Hepatocyte (in vitro differentiated cells): ENCODE measurements at regions not wholly inside any gene's neighbourhood (a gene's known extent, or its start where the extent isn't known, plus 50 kb on each side); places are given as distances from the start of the nearest gene placed in this dataset.

ENCODE experiments used
- DNase-seq: peaks from one replicate; pipeline ENCODE4 v3.0.0-alpha.2; 2016; ENCODE audit warnings: low spot score
- H2AFZ ChIP-seq: fragments of 200-600 bp; sonication (generic); 2 replicates; pipeline ENCODE4 v1.6.0; 2016; ENCODE audit warnings: antibody characterized with exemption, mild to moderate bottlenecking
- H3K27ac ChIP-seq: fragments of 200-600 bp; sonication (generic); 2 replicates; pipeline ENCODE4 v1.5.1; 2016; ENCODE audit warnings: mild to moderate bottlenecking
- H3K27me3 ChIP-seq: fragments of 200-600 bp; sonication (generic); 2 replicates; pipeline ENCODE4 v1.6.1; 2016
- H3K36me3 ChIP-seq: fragments of 200-600 bp; sonication (generic); replicated peaks from 2 replicates; pipeline ENCODE4 v1.5.1; 2016; ENCODE audit warnings: low read depth; ENCODE audit not compliant: insufficient read depth
- H3K4me1 ChIP-seq: fragments of 200-600 bp; sonication (generic); 2 replicates; pipeline ENCODE4 v1.5.1; 2016; ENCODE audit warnings: mild to moderate bottlenecking, moderate library complexity; ENCODE audit not compliant: insufficient read depth
- H3K4me2 ChIP-seq: fragments of 200-600 bp; sonication (generic); 2 replicates; pipeline ENCODE4 v1.6.0; 2016
- H3K4me3 ChIP-seq: fragments of 200-600 bp; sonication (generic); 2 replicates; pipeline ENCODE4 v1.5.1; 2016; ENCODE audit warnings: mild to moderate bottlenecking
- H3K79me2 ChIP-seq: fragments of 200-600 bp; sonication (generic); 2 replicates; pipeline ENCODE4 v1.6.0; 2017; ENCODE audit warnings: mild to moderate bottlenecking
- H3K9me2 ChIP-seq: fragments of 200-600 bp; sonication (generic); replicated peaks from 2 replicates; pipeline ENCODE4 v1.6.0; 2017; ENCODE audit warnings: mild to moderate bottlenecking; ENCODE audit not compliant: insufficient read depth
- H3K9me3 ChIP-seq: fragments of 200-600 bp; sonication (generic); 2 replicates; pipeline ENCODE4 v1.5.1; 2016; ENCODE audit warnings: low read depth, mild to moderate bottlenecking
- H4K20me1 ChIP-seq: fragments of 200-600 bp; sonication (generic); 2 replicates; pipeline ENCODE4 v1.6.0; 2016; ENCODE audit warnings: mild to moderate bottlenecking; ENCODE audit not compliant: insufficient read depth, poor library complexity, severe bottlenecking
- EZH2 ChIP-seq: fragments of 200-600 bp; sonication (generic); IDR thresholded peaks from 2 replicates; pipeline ENCODE4 v1.6.1; 2016; ENCODE audit warnings: antibody characterized with exemption, mild to moderate bottlenecking, borderline replicate concordance
- EZH2phosphoT487 ChIP-seq: fragments of 200-600 bp; sonication (generic); IDR thresholded peaks from one replicate; pipeline ENCODE4 v1.6.1; 2018; ENCODE audit warnings: antibody characterized with exemption, mild to moderate bottlenecking, low read depth, moderate library complexity; ENCODE audit not compliant: unreplicated experiment, severe bottlenecking
- WGBS: methylation state at CpG from one replicate; pipeline ENCODE4 v1.1.6; 2016; ENCODE audit warnings: low lambda C conversion rate; ENCODE audit errors: missing lambda C conversion rate; 5-methylcytosine and 5-hydroxymethylcytosine counted together
- TF ChIP-seq, protein P1 (sequence below): fragments of 200-600 bp; sonication (generic); IDR thresholded peaks from 2 replicates; pipeline ENCODE4 v1.5.1; 2016; ENCODE audit warnings: antibody characterized with exemption, mild to moderate bottlenecking; ENCODE audit not compliant: poor library complexity

DNA sequence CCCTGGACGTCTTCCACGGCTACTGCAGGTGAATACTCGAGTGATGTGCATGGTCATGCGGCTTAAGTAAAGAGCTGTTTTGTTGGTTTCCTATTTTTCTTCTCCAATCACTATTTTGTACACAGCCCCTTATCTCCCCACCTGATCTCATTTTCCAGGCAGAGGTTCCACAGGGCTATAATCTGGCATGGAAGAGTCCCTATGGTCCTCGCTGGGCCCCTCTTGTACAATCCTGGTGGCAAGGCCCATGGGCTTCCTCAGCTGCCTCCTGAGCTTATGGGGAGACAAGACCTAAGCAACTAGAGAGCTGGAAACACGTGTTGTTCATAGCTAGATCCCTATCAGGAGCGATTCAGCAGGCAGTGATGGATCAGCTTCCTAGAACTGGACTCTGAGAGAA lies 181.3 kb upstream of the ADO start:
- Histone ChIP-seq H3K9me3 (no peaks in the 10 kb centered on the region), H3K27me3 (no peaks in the 10 kb centered on the region), H3K4me1 (peaks cover 9% of the 10 kb centered on the region), H3K27ac (no peak overlapping the region), H3K36me3 (no peaks in the 10 kb centered on the region), H3K9me2 (no peaks in the 10 kb centered on the region), H3K4me2 (no peak overlapping the region), H4K20me1 (no peaks in the 10 kb centered on the region), H3K4me3 (no peak overlapping the region), H2AFZ (no peak overlapping the region), H3K79me2 (no peaks in the 10 kb centered on the region)
- DNase-seq, result no peak
- WGBS, result 84% methylated on average over 7 of the region's 7 CpGs
- TF ChIP-seq EZH2phosphoT487, result no peak

DNA sequence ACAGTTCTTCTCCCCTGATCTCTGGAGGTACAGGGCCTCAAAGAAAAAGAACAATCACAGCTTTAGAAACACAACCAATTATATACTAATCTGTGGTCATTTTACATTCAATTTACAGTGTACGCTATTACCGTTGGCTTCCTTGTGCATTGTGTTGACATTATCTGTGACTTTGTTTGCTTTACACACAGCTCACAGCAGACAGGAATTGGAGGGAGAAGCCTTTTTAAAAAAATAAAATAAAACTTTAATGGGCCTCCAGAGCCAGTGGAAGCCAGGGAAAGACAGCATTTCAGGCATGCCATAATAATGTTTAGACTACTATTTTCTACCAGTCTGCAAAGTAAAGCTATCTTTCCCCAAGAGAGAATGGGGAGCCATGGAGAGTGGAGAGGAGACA lies 179.0 kb upstream of the ADO start:
- H3K9me3 ChIP-seq, result no peaks in the 10 kb centered on the region
- no peak overlapping the region for H3K27ac ChIP-seq
- H3K4me2 ChIP-seq, result peak overlapping the region; percentile 16
- DNase-seq, result no peak
- no peaks in the 10 kb centered on the region for H3K27me3 ChIP-seq
- H3K4me1 ChIP-seq, result peaks cover 9% of the 10 kb centered on the region
- H3K9me2 ChIP-seq, result no peaks in the 10 kb centered on the region
- TF ChIP-seq EZH2phosphoT487 (peak; percentile 58), EZH2 (no peak)
- 35% methylated on average over 2 of the region's 2 CpGs for WGBS
- H3K4me3 ChIP-seq, result no peak overlapping the region
- H3K36me3 ChIP-seq, result no peaks in the 10 kb centered on the region
- H4K20me1 ChIP-seq, result no peaks in the 10 kb centered on the region
- no peaks in the 10 kb centered on the region for H3K79me2 ChIP-seq
- no peak overlapping the region for H2AFZ ChIP-seq

DNA sequence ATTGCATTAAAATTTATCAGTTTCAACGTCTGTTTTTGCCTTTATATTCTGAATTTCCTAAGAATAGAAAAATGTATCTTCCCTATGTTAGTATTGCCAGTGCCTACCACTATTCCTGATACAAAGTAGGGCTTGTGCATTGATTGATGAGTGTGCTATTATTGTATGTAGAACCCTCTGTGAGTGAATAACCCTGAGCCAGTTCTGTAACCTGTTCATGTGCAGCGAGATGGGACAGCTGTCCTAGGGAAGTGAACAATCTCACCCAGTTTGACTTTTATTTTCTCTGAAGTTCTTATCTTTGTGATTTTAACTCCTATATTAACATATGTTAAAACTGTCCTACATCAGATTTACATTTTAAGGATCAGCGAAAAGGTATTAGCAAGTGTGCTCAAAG lies 178.4 kb upstream of the ADO start:
- peaks cover 9% of the 10 kb centered on the region for H3K4me1 ChIP-seq
- H3K27ac ChIP-seq, result no peak overlapping the region
- H3K4me2 ChIP-seq, result no peak overlapping the region
- H3K9me3 ChIP-seq, result no peaks in the 10 kb centered on the region
- H3K79me2 ChIP-seq, result no peaks in the 10 kb centered on the region
- WGBS, result 42% methylated on average over 3 of the region's 3 CpGs
- no peaks in the 10 kb centered on the region for H3K36me3 ChIP-seq
- no peak overlapping the region for H3K4me3 ChIP-seq
- no peaks in the 10 kb centered on the region for H4K20me1 ChIP-seq
- no peak for DNase-seq
- H3K27me3 ChIP-seq, result no peaks in the 10 kb centered on the region
- TF ChIP-seq, protein P1, sequence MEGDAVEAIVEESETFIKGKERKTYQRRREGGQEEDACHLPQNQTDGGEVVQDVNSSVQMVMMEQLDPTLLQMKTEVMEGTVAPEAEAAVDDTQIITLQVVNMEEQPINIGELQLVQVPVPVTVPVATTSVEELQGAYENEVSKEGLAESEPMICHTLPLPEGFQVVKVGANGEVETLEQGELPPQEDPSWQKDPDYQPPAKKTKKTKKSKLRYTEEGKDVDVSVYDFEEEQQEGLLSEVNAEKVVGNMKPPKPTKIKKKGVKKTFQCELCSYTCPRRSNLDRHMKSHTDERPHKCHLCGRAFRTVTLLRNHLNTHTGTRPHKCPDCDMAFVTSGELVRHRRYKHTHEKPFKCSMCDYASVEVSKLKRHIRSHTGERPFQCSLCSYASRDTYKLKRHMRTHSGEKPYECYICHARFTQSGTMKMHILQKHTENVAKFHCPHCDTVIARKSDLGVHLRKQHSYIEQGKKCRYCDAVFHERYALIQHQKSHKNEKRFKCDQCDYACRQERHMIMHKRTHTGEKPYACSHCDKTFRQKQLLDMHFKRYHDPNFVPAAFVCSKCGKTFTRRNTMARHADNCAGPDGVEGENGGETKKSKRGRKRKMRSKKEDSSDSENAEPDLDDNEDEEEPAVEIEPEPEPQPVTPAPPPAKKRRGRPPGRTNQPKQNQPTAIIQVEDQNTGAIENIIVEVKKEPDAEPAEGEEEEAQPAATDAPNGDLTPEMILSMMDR, result no peak
- no peak for TF ChIP-seq EZH2
- TF ChIP-seq EZH2phosphoT487, result no peak
- no peaks in the 10 kb centered on the region for H3K9me2 ChIP-seq
- no peak overlapping the region for H2AFZ ChIP-seq

DNA sequence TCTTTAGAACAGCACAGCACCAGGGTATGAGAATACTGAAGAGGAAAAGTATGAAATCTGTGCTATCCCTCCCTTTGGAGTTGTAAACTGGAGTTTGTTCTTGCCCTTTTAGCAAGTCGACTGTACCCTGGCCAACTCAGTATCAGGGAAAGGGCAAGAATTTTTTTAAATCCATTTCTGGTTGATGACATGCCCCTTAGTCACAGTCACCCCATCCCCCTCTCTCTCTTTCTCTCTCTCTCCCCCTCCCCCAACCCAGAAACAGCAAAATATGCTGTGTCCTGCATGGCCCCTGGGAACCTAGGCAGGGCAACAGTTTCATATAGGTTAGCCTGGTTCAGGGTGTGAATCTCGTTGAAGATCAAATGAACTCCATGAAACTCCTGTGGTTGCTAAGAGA lies 177.7 kb upstream of the ADO start:
- TF ChIP-seq, protein P1, result no peak
- 43% methylated on average over 2 of the region's 2 CpGs for WGBS
- no peaks in the 10 kb centered on the region for H4K20me1 ChIP-seq
- no peaks in the 10 kb centered on the region for H3K27me3 ChIP-seq
- H3K9me2 ChIP-seq, result no peaks in the 10 kb centered on the region
- H3K4me1 ChIP-seq, result peaks cover 9% of the 10 kb centered on the region
- H2AFZ ChIP-seq, result no peak overlapping the region
- no peaks in the 10 kb centered on the region for H3K36me3 ChIP-seq
- no peak overlapping the region for H3K4me2 ChIP-seq
- no peaks in the 10 kb centered on the region for H3K9me3 ChIP-seq
- no peak overlapping the region for H3K27ac ChIP-seq
- no peak overlapping the region for H3K4me3 ChIP-seq
- no peak for DNase-seq
- no peaks in the 10 kb centered on the region for H3K79me2 ChIP-seq
